ENCODE measurements at regions not wholly inside any gene's neighbourhood (a gene's known extent, or its start where the extent isn't known, plus 50 kb on each side); places are given as distances from the start of the nearest gene placed in this dataset.

- Mint-ChIP-seq H3K27me3 (ENCODE audit: insufficient read depth, unreplicated experiment) (peaks cover 17% of the 10 kb centered on the region), H3K36me3 (ENCODE audit: insufficient read depth, unreplicated experiment) (no peaks in the 10 kb centered on the region), H3K9me3 (ENCODE audit: unreplicated experiment) (no peaks in the 10 kb centered on the region), H3K4me3 (ENCODE audit: unreplicated experiment) (no peak overlapping the region), H3K4me1 (ENCODE audit: low read depth, unreplicated experiment) (no peaks in the 10 kb centered on the region), H3K27ac (ENCODE audit: unreplicated experiment) (no peak overlapping the region)
- no TSS peak for BruUV-seq (replicated peaks)
- CTCF ChIA-PET: interaction anchor here (0.5 kb wide), 2 partner anchors 84 to 273 kb away, joined by 3 to 4 read pairs; no protein-coding TSS in a partner anchor
- Histone ChIP-seq H3K9me3 (peaks cover 3% of the 10 kb centered on the region; the same call in 1 of the 2 replicates), H3K4me3 (ENCODE audit: low read depth, low read length) (no peak overlapping the region), H3K27me3 (replicated peaks; ENCODE audit: control insufficient read depth, insufficient read depth, low read length) (no peaks in the 10 kb centered on the region), H3K36me3 (ENCODE audit: control insufficient read depth, insufficient read depth, low read length) (no peaks in the 10 kb centered on the region), H3K4me1 (no peaks in the 10 kb centered on the region)
- intact Hi-C loops (cut with micrococcal nuclease; ENCODE audit: unreplicated experiment): no loop called here
- POLR2A ChIA-PET: no interaction called here
- no peak for TF ChIP-seq CTCF (IDR thresholded peaks at IDR 0.05; ENCODE audit: insufficient read depth in 1 of 2, low read depth in 1 of 2, low read length in 1 of 2, severe bottlenecking in 1 of 2, unreplicated experiment in 1 of 2)
- DNase-seq: no peak
Observed at GRCh38 chr21:32858628-32859027, 87.1 kb upstream of the PAXBP1 start.

- ChIA-PET POLR2A (no interaction called here), CTCF (no interaction called here)
- no peaks in the 10 kb centered on the region for H3K27me3 ChIP-seq (replicated peaks; ENCODE audit: control insufficient read depth, insufficient read depth, low read length)
- no peak overlapping the region for H3K4me3 Mint-ChIP-seq (ENCODE audit: unreplicated experiment)
- TF ChIP-seq CTCF (IDR thresholded peaks at IDR 0.05; ENCODE audit: insufficient read depth in 1 of 2, low read depth in 1 of 2, low read length in 1 of 2, severe bottlenecking in 1 of 2, unreplicated experiment in 1 of 2): no peak
- no peaks in the 10 kb centered on the region for H3K4me1 ChIP-seq
- peaks cover 21% of the 10 kb centered on the region for H3K27me3 Mint-ChIP-seq (ENCODE audit: insufficient read depth, unreplicated experiment)
- intact Hi-C loops (cut with micrococcal nuclease; ENCODE audit: unreplicated experiment): no loop called here
- H3K9me3 ChIP-seq: peaks cover 3% of the 10 kb centered on the region; the same call in 1 of the 2 replicates
- H3K4me3 ChIP-seq (ENCODE audit: low read depth, low read length): no peak overlapping the region
- no peak overlapping the region for H3K27ac Mint-ChIP-seq (ENCODE audit: unreplicated experiment)
- H3K4me1 Mint-ChIP-seq (ENCODE audit: low read depth, unreplicated experiment): no peaks in the 10 kb centered on the region
- H3K9me3 Mint-ChIP-seq (ENCODE audit: unreplicated experiment): no peaks in the 10 kb centered on the region
- no peaks in the 10 kb centered on the region for H3K36me3 ChIP-seq (ENCODE audit: control insufficient read depth, insufficient read depth, low read length)
- BruUV-seq (replicated peaks): no TSS peak
- DNase-seq: no peak
- H3K36me3 Mint-ChIP-seq (ENCODE audit: insufficient read depth, unreplicated experiment): no peaks in the 10 kb centered on the region
Observed at GRCh38 chr21:32860399-32860798, 88.8 kb upstream of the PAXBP1 start.

GRCh38 chr21:32861866-32862265, 90.3 kb upstream of the PAXBP1 start:
- no peak overlapping the region for H3K4me3 ChIP-seq (ENCODE audit: low read depth, low read length)
- H3K27me3 ChIP-seq (replicated peaks; ENCODE audit: control insufficient read depth, insufficient read depth, low read length): no peaks in the 10 kb centered on the region
- H3K9me3 ChIP-seq: peaks cover 3% of the 10 kb centered on the region; the same call in 1 of the 2 replicates
- Mint-ChIP-seq H3K4me3 (ENCODE audit: unreplicated experiment) (no peak overlapping the region), H3K27me3 (ENCODE audit: insufficient read depth, unreplicated experiment) (peaks cover 21% of the 10 kb centered on the region), H3K27ac (ENCODE audit: unreplicated experiment) (no peak overlapping the region), H3K9me3 (ENCODE audit: unreplicated experiment) (no peaks in the 10 kb centered on the region), H3K4me1 (ENCODE audit: low read depth, unreplicated experiment) (no peaks in the 10 kb centered on the region), H3K36me3 (ENCODE audit: insufficient read depth, unreplicated experiment) (no peaks in the 10 kb centered on the region)
- H3K36me3 ChIP-seq (ENCODE audit: control insufficient read depth, insufficient read depth, low read length): no peaks in the 10 kb centered on the region
- BruUV-seq (replicated peaks): no TSS peak
- intact Hi-C loops (cut with micrococcal nuclease; ENCODE audit: unreplicated experiment): no loop called here
- ChIA-PET CTCF (no interaction called here), POLR2A (no interaction called here)
- no peak for TF ChIP-seq CTCF (IDR thresholded peaks at IDR 0.05; ENCODE audit: insufficient read depth in 1 of 2, low read depth in 1 of 2, low read length in 1 of 2, severe bottlenecking in 1 of 2, unreplicated experiment in 1 of 2)
- no peaks in the 10 kb centered on the region for H3K4me1 ChIP-seq
- DNase-seq: no peak
